ENCODE measurements at regions not wholly inside any gene's neighbourhood (a gene's known extent, or its start where the extent isn't known, plus 50 kb on each side); places are given as distances from the start of the nearest gene placed in this dataset.

GRCh38 chr1:4010814-4011605 is 110.9 kb upstream of the C1orf174 start:
- Histone ChIP-seq H3K4me1 (ENCODE audit: control insufficient read depth in 2 of 2, insufficient read depth in 2 of 2, low read length in 2 of 2) (no peaks in the 10 kb centered on the region), H3K36me3 (ENCODE audit: control insufficient read depth in 2 of 2, insufficient read depth in 2 of 2, low read length in 2 of 2) (no peaks in the 10 kb centered on the region), H3K27me3 (ENCODE audit: control insufficient read depth in 2 of 2, insufficient read depth in 2 of 2, low read length in 2 of 2) (no peaks in the 10 kb centered on the region), H3K9me3 (ENCODE audit: control insufficient read depth in 2 of 2, low read length in 2 of 2) (no peaks in the 10 kb centered on the region), H3K27ac (ENCODE audit: low read depth in 2 of 2, low read length in 2 of 2) (no peak overlapping the region), H3K4me3 (ENCODE audit: low read length in 2 of 2) (no peak overlapping the region), H3K9ac (ENCODE audit: low read depth in 1 of 2, low read length in 2 of 2) (no peak overlapping the region)

DNA sequence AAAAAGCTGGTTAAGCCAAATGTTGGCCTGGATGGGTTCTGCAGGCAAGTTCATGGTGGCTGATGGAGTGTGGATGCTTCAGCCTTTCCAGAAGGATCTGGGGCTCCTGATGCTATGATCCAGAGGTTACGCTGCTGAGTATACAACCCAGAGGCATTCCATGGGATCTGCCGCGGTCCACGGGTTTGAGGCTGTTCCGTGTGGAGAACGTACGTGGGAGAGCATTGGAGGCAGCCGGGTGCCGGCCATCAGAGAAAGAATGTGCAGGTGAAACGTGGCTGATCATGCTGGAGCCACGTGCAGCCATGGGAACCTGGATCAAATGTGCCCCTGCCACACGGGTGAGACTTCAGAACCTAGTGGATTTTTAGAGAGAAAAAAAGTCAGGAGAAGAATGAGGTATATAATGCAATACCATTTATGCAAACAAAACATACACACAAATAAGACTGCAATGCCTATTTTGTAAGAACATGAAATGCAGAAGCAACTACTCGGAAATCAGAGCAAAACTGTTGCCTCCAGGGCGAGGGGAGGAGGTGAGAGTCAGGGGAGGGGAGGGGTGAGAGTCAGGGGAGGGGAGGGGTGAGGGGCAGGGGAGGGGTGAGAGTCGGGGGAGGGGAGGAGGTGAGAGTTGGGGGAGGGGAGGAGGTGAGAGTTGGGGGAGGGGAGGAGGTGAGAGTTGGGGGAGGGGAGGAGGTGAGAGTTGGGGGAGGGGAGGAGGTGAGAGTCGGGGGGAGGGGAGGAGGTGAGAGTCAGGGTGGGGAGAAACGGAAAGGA is 116.5 kb upstream of the C1orf174 start:
- H3K36me3 ChIP-seq (ENCODE audit: control insufficient read depth in 2 of 2, insufficient read depth in 2 of 2, low read length in 2 of 2) = no peaks in the 10 kb centered on the region
- no peaks in the 10 kb centered on the region for H3K4me1 ChIP-seq (ENCODE audit: control insufficient read depth in 2 of 2, insufficient read depth in 2 of 2, low read length in 2 of 2)
- no peak overlapping the region for H3K27ac ChIP-seq (ENCODE audit: low read depth in 2 of 2, low read length in 2 of 2)
- H3K9ac ChIP-seq (ENCODE audit: low read depth in 1 of 2, low read length in 2 of 2) = no peak overlapping the region
- H3K4me3 ChIP-seq (ENCODE audit: low read length in 2 of 2) = no peak overlapping the region
- no peaks in the 10 kb centered on the region for H3K27me3 ChIP-seq (ENCODE audit: control insufficient read depth in 2 of 2, insufficient read depth in 2 of 2, low read length in 2 of 2)
- no peaks in the 10 kb centered on the region for H3K9me3 ChIP-seq (ENCODE audit: control insufficient read depth in 2 of 2, low read length in 2 of 2)

DNA sequence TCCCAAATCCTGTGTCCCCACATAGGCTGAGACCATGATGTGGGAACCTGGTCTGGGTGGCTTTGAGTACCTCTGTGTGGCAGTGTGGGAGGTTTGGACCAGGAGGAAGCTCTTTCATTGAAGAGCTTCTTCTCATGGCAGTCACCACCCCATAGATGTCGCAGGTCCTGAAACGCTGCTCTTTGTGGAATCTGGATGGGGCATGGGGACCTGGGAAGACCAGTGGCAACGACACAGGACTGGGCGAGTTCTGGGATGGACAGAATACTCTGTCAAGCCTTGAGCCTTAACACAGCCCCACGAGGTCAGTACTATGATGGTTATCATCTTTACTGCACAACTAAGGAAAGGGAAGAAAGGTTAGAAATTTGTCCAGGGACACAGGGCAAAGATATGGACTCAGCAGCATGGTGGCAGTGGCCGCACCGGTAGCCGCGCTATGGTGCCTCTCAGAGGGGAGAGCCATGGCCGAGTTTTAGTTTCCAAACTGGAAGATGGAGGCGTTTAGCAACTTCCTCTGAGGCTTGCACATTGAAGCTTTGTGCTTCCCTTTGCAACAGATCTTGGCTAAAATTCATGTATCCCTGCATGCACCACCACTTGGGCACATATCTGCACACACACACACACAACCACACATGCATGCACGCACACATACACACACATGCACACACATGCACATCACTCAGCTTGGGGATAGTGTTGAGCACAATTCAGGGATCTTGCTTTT is 117.7 kb upstream of the C1orf174 start:
- no peak overlapping the region for H3K9ac ChIP-seq (ENCODE audit: low read depth in 1 of 2, low read length in 2 of 2)
- H3K27me3 ChIP-seq (ENCODE audit: control insufficient read depth in 2 of 2, insufficient read depth in 2 of 2, low read length in 2 of 2) = no peaks in the 10 kb centered on the region
- H3K9me3 ChIP-seq (ENCODE audit: control insufficient read depth in 2 of 2, low read length in 2 of 2) = no peaks in the 10 kb centered on the region
- H3K36me3 ChIP-seq (ENCODE audit: control insufficient read depth in 2 of 2, insufficient read depth in 2 of 2, low read length in 2 of 2) = no peaks in the 10 kb centered on the region
- no peak overlapping the region for H3K27ac ChIP-seq (ENCODE audit: low read depth in 2 of 2, low read length in 2 of 2)
- no peaks in the 10 kb centered on the region for H3K4me1 ChIP-seq (ENCODE audit: control insufficient read depth in 2 of 2, insufficient read depth in 2 of 2, low read length in 2 of 2)
- no peak overlapping the region for H3K4me3 ChIP-seq (ENCODE audit: low read length in 2 of 2)

- no peaks in the 10 kb centered on the region for H3K4me1 ChIP-seq (ENCODE audit: control insufficient read depth in 2 of 2, insufficient read depth in 2 of 2, low read length in 2 of 2)
- H3K36me3 ChIP-seq (ENCODE audit: control insufficient read depth in 2 of 2, insufficient read depth in 2 of 2, low read length in 2 of 2) = no peaks in the 10 kb centered on the region
- no peaks in the 10 kb centered on the region for H3K27me3 ChIP-seq (ENCODE audit: control insufficient read depth in 2 of 2, insufficient read depth in 2 of 2, low read length in 2 of 2)
- H3K4me3 ChIP-seq (ENCODE audit: low read length in 2 of 2) = no peak overlapping the region
- H3K9ac ChIP-seq (ENCODE audit: low read depth in 1 of 2, low read length in 2 of 2) = no peak overlapping the region
- H3K27ac ChIP-seq (ENCODE audit: low read depth in 2 of 2, low read length in 2 of 2) = no peak overlapping the region
- H3K9me3 ChIP-seq (ENCODE audit: control insufficient read depth in 2 of 2, low read length in 2 of 2) = no peaks in the 10 kb centered on the region
These were observed 118.5 kb upstream of the C1orf174 start for GRCh38 chr1:4018466-4019146.

DNA sequence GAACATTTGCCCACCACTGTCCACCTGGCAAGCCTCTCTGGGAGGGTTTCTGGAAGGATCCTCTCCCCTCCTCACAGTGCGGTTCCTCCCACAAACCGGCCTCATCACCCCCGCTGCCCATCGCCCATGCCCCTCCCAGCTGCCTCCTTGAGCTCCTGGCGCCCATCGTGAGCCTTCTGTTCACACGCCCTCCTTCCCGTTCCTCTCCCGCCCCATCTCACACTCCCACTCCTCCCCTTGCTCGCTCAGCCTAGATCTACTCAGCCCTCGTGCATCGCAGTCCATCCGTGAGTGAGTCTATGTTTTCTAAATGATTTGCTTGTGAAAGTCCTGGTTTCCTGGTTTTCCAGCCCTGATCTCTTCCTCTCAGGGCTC is 119.1 kb upstream of the C1orf174 start:
- Histone ChIP-seq H3K27me3 (ENCODE audit: control insufficient read depth in 2 of 2, insufficient read depth in 2 of 2, low read length in 2 of 2) (no peaks in the 10 kb centered on the region), H3K9me3 (ENCODE audit: control insufficient read depth in 2 of 2, low read length in 2 of 2) (no peaks in the 10 kb centered on the region), H3K4me3 (ENCODE audit: low read length in 2 of 2) (no peak overlapping the region), H3K27ac (ENCODE audit: low read depth in 2 of 2, low read length in 2 of 2) (no peak overlapping the region), H3K4me1 (ENCODE audit: control insufficient read depth in 2 of 2, insufficient read depth in 2 of 2, low read length in 2 of 2) (no peaks in the 10 kb centered on the region), H3K9ac (ENCODE audit: low read depth in 1 of 2, low read length in 2 of 2) (no peak overlapping the region), H3K36me3 (ENCODE audit: control insufficient read depth in 2 of 2, insufficient read depth in 2 of 2, low read length in 2 of 2) (no peaks in the 10 kb centered on the region)

DNA sequence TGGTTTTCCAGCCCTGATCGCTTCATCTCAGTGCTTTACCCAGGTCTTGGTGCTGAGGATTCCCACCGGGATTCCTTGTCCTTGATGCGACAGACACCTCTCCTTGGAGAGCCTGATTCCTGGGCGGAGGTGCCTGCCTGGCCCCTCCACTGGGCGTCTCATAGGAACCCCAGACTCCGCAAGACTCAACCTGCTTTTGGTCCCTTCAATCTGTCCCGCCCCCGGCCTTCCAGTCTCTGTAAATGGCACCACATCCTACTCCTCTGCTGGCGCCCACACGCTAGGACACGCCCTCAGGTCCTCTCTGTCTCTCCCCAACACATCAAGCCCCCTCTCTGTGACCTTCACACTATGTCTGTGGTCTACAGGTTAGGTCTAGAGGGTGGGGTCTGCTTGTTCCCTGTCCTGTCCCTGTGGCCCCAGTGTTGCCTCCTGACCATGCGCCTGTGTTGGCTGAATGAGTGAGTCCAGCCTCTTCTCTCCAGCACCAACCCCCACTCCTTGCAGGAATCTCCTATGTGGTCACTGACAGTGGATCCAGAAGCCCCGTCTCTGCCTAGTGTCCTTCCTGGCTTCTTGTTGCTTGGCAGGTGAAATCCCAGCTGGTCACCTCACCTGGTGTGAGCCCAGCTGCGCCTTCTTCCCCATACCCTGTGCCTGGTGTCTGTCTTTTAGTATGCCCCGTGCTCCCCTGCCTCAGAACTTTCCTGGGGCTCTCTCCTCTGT is 119.7 kb upstream of the C1orf174 start:
- Histone ChIP-seq H3K4me1 (ENCODE audit: control insufficient read depth in 2 of 2, insufficient read depth in 2 of 2, low read length in 2 of 2) (no peaks in the 10 kb centered on the region), H3K9me3 (ENCODE audit: control insufficient read depth in 2 of 2, low read length in 2 of 2) (no peaks in the 10 kb centered on the region), H3K27ac (ENCODE audit: low read depth in 2 of 2, low read length in 2 of 2) (no peak overlapping the region), H3K9ac (ENCODE audit: low read depth in 1 of 2, low read length in 2 of 2) (no peak overlapping the region), H3K27me3 (ENCODE audit: control insufficient read depth in 2 of 2, insufficient read depth in 2 of 2, low read length in 2 of 2) (no peaks in the 10 kb centered on the region), H3K4me3 (ENCODE audit: low read length in 2 of 2) (no peak overlapping the region), H3K36me3 (ENCODE audit: control insufficient read depth in 2 of 2, insufficient read depth in 2 of 2, low read length in 2 of 2) (no peaks in the 10 kb centered on the region)

DNA sequence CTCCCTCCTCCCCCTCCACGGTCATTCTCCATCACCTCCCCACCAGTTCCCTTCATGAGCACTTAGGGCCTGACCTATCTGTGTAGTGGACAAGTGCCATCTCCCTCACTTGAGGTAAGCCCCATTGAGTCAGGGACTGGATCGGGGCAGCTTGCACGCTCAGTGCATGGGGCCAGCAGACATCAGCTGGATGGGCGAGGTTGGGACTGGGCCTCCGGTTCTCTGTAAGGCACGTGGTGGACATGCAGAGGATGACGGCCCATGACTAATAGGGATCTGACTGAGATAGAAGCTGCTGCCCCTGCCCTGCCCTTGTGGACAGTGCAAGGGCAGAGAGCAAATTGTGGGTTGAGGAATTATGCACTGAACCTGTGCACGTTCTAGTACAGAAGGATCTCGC is 120.4 kb upstream of the C1orf174 start:
- no peaks in the 10 kb centered on the region for H3K36me3 ChIP-seq (ENCODE audit: control insufficient read depth in 2 of 2, insufficient read depth in 2 of 2, low read length in 2 of 2)
- no peak overlapping the region for H3K9ac ChIP-seq (ENCODE audit: low read depth in 1 of 2, low read length in 2 of 2)
- no peaks in the 10 kb centered on the region for H3K4me1 ChIP-seq (ENCODE audit: control insufficient read depth in 2 of 2, insufficient read depth in 2 of 2, low read length in 2 of 2)
- no peak overlapping the region for H3K4me3 ChIP-seq (ENCODE audit: low read length in 2 of 2)
- no peaks in the 10 kb centered on the region for H3K27me3 ChIP-seq (ENCODE audit: control insufficient read depth in 2 of 2, insufficient read depth in 2 of 2, low read length in 2 of 2)
- H3K9me3 ChIP-seq (ENCODE audit: control insufficient read depth in 2 of 2, low read length in 2 of 2) = no peaks in the 10 kb centered on the region
- H3K27ac ChIP-seq (ENCODE audit: low read depth in 2 of 2, low read length in 2 of 2) = no peak overlapping the region

- Histone ChIP-seq H3K4me3 (ENCODE audit: low read length in 2 of 2) (no peak overlapping the region), H3K4me1 (ENCODE audit: control insufficient read depth in 2 of 2, insufficient read depth in 2 of 2, low read length in 2 of 2) (no peaks in the 10 kb centered on the region), H3K27me3 (ENCODE audit: control insufficient read depth in 2 of 2, insufficient read depth in 2 of 2, low read length in 2 of 2) (no peaks in the 10 kb centered on the region), H3K9ac (ENCODE audit: low read depth in 1 of 2, low read length in 2 of 2) (no peak overlapping the region), H3K9me3 (ENCODE audit: control insufficient read depth in 2 of 2, low read length in 2 of 2) (no peaks in the 10 kb centered on the region), H3K27ac (ENCODE audit: low read depth in 2 of 2, low read length in 2 of 2) (no peak overlapping the region), H3K36me3 (ENCODE audit: control insufficient read depth in 2 of 2, insufficient read depth in 2 of 2, low read length in 2 of 2) (no peaks in the 10 kb centered on the region)
These were observed 121.3 kb upstream of the C1orf174 start for GRCh38 chr1:4021136-4021973.

GRCh38 chr1:4021974-4022268 is 121.8 kb upstream of the C1orf174 start:
- Histone ChIP-seq H3K36me3 (ENCODE audit: control insufficient read depth in 2 of 2, insufficient read depth in 2 of 2, low read length in 2 of 2) (no peaks in the 10 kb centered on the region), H3K4me3 (ENCODE audit: low read length in 2 of 2) (no peak overlapping the region), H3K9ac (ENCODE audit: low read depth in 1 of 2, low read length in 2 of 2) (no peak overlapping the region), H3K27me3 (ENCODE audit: control insufficient read depth in 2 of 2, insufficient read depth in 2 of 2, low read length in 2 of 2) (no peaks in the 10 kb centered on the region), H3K27ac (ENCODE audit: low read depth in 2 of 2, low read length in 2 of 2) (no peak overlapping the region), H3K4me1 (ENCODE audit: control insufficient read depth in 2 of 2, insufficient read depth in 2 of 2, low read length in 2 of 2) (no peaks in the 10 kb centered on the region), H3K9me3 (ENCODE audit: control insufficient read depth in 2 of 2, low read length in 2 of 2) (no peaks in the 10 kb centered on the region)
